SH-SY5Y (cell line): ENCODE measurements at regions not wholly inside any gene's neighbourhood (a gene's known extent, or its start where the extent isn't known, plus 50 kb on each side); places are given as distances from the start of the nearest gene placed in this dataset.

Source experiments
- GATA2 ChIP-seq: IDR thresholded peaks from 2 replicates; pipeline ENCODE4 v1.6.1; 2011; ENCODE audit warnings: mild to moderate bottlenecking, low read depth, low read length
- GATA3 ChIP-seq: IDR thresholded peaks from 2 replicates; pipeline ENCODE4 v1.6.1; 2011; ENCODE audit warnings: low read depth, mild to moderate bottlenecking, low read length, moderate library complexity

DNA sequence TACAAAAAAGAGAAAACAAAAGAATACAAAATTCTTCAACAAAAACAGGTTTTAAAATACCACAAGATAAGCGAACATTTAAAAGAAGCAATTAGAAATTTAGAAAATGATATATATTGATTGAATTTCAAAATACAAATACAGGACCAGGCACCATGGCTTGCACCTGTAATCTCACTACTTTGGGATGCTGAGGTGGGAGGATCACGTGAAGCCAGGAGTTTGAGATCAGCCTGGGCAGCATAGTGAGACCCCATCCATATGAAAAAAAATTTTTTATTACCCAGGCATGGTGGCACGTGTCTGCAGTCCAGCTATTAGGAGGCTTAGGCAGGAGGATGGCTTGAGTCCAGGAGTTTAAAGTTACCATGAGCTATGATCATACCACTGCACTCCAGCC is 109.9 kb upstream of the SLC30A5 start:
- TF ChIP-seq GATA3 (no peak), GATA2 (no peak)
